GM21737 (cell line): ENCODE measurements at regions not wholly inside any gene's neighbourhood (a gene's known extent, or its start where the extent isn't known, plus 50 kb on each side); places are given as distances from the start of the nearest gene placed in this dataset.
"Not testable (repeated sequence)": the region's sequence is repeated elsewhere in the genome, so short reads cannot be mapped to it uniquely, and the experiment has no call there.

Source experiments
- ATAC-seq: cut with Tn5 transposase; IDR thresholded peaks from one replicate; pipeline ENCODE4 v1.9.1; 2021; ENCODE audit warnings: mild to moderate bottlenecking, moderate library complexity; ENCODE audit not compliant: unreplicated experiment

DNA sequence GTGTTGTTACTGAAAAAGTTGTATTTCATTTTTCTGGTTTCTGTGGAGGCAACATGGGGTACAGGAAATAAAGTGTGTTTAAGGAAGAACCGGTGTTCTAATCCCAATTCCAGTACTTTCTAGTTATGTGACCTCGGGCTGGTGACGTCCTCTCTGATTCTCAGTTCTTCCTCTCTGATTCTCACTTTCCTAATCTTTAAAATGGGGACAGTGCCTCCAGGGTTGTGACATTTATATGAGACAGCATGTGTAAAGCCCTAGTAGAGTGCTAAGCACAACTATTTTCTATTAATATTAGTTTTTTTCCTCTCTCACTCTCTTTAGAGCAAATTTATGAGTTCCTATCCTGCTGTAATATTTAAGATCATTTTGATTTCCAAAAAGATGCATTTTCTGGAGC lies 50.9 kb upstream of the PTPDC1 start:
- ATAC-seq: no peak

DNA sequence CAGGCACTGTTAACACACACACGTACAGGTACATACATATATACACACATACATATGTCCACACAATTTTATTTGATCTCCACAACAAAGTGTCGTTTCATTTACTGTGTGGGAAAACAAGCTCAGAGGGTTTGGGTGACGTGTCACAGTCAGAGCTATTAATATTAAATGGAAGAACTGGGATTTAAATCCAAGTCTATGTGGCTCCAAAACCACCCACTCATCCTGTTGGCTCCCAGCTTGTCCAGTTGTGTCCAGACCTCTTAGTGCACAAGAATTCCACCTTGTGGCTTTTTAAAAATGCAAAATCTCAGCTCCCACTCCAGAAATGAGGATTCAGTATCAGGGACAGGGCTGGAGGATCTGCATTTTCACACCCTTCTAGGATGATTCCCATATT lies 52.3 kb upstream of the PTPDC1 start:
- ATAC-seq: no peak

DNA sequence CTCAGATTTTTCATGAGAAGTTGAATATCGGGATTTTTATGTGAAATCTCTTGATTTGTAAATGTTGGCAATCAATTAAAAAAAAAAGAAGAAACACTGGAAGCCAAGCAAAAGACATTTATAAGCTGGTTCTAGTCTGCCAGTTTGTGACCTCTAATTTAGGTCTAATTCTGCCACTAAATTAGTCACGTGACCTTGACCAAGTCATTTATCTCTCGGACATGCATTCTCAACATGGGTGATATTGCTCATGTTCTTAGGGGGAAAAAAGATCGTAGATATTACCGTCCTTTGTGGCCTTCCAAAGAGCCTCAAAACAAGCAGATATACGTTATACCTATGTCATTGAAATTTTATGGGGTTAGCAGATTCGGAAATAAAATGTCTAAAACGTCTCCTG lies 52.9 kb upstream of the PTPDC1 start:
- ATAC-seq: no peak

DNA sequence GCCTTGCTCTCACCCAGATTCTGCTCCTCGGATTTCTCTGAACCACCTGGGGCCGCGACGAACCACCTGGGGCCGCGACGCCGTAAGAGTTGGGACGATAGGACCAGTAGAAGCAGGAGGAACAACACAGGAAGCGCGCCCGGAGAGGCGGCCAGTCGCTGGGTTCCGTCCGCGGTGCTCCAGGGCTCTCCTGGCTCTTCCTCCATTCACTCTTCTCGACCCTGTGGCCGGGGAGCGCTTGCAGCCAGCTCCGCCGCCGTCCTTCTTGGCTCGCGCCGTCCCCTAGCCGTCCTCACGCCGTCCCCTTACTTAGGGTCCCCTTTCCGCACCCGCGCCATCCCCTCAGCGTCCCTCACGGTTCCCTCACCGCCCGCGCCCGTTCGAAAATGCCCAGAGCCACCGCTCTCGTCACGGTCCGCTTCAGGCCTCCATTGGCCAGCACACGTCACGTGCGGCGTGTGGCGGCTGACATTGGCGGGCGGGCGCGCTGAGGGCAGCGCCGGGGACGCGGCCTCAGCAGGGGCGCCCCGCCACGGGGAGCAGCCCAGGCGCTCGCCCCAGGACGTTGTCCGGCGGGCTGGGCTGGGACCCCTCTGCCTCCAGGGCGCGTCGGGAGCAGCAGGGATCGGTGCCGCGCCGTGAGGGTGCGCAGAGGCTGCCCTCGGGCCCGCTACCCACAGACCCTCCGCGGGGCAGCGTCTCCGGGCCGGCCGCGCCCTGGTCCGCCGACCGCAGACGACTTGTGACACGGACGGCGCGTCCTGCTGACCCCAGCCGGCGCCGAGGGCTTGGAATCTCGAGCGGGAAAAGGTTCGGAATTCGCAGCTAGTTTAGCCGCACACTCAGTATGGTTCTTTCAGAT lies 53.7 kb upstream of the PTPDC1 start:
- peak; percentile 99 for ATAC-seq

DNA sequence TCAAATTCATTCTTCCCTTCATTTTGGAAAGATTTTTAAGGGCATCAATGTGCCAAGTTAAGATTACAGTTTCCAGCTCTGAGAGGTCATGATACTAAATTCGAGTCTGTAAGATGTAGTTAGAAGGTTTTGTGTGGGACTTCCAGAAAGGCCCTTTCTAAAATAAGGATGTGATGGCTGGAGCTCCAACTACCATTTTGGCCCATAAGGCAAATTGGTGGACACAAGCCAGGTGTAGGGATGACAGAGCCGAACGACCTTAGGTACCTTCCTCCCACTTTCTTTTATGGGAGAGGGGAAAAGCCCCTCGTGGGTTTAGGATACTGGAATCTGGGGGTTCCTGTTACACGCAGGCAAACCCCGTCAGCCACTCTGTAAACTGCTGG lies 54.3 kb upstream of the PTPDC1 start:
- no peak for ATAC-seq

DNA sequence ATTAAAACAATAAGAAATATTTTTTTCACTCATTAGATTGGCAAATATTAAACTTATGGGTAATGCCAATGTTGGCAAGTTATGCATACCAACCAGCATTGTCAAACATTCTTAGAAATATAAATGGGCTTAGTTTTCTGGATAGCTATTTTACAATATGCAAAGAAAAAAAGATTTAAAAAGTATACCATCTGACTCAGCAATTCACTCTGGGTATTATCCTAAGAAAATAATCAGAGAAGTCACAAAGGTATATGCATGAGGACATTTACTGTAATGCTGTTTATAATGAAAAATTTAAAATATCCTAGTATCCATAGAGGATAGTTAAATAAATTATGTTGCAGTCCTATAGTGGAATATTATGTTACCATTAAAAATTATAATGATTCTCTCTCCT lies 57.4 kb upstream of the PTPDC1 start:
- no peak for ATAC-seq

DNA sequence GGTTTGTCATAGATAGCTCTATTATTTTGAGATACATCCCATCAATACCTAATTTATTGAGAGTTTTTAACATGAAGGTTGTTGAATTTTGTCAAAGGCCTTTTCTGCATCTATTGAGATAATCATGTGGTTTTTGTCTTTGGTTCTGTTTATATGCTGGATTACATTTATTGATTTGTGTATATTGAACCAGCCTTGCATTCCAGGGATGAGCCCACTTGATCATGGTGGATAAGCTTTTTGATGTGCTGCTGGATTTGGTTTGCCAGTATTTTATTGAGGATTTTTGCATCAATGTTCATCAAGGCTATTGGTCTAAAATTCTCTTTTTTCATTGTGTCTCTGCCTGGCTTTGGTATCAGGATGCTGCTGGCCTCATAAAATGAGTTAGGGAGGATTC lies 61.8 kb upstream of the PTPDC1 start:
- not testable (repeated sequence) for ATAC-seq

DNA sequence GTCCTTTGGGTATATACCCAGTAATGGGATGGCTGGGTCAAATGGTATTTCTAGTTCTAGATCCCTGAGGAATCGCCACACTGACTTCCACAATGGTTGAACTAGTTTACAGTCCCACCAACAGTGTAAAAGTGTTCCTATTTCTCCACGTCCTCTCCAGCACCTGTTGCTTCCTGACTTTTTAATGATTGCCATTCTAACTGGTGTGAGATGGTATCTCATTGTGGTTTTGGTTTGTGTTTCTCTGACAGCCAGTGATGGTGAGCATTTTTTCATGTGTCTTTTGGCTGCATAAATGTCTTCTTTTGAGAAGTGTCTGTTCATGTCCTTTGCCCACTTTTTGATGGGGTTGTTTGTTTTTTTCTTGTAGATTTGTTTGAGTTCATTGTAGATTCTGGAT lies 63.4 kb upstream of the PTPDC1 start:
- not testable (repeated sequence) for ATAC-seq

DNA sequence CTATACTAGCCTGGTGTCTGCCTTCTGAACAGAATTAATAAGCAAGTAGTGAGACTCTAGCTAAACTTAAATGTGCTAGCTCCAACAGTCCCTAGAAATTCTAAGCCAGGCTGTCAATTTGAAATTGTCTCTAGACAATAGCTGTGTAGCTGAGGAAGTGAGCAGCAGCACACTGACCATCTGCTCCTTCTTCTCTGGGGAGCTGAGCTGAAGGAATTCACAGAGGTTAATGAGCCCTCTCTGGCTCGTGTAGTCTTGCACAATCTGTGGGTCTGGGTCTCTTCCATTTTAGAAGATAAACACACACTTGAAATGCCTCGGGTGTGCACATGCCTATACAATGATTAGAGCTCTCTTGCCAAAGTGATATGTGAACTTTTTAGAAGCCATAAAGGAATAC lies 63.5 kb upstream of the BARX1 start:
- no peak for ATAC-seq

DNA sequence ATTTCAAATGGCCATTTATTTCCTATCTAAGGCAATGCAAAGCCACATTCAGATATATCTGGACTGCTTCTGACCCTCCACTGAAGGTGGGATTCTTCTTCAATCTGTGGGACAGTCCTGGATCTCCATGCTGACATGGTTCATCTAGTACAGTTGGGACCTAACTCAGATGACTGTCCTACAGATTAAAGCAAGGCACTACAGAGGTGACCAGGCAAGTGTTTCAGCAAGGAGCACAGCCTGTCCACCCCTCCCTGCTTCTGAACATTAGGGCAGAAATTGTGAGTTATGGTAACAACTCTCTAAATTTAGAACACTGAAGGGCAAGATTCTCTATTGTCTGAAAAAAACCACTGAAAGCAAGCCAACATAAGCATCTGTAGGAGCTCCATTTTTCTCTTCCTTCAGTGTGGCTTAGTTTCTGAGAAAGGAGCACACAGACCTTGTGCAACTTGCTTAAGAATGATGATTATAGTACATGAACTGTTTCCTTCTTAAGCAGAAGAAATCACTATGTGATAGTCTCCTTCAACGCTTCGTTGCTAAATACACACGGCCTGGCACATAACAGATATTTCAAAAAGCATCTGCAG lies 62.9 kb upstream of the BARX1 start:
- no peak for ATAC-seq

DNA sequence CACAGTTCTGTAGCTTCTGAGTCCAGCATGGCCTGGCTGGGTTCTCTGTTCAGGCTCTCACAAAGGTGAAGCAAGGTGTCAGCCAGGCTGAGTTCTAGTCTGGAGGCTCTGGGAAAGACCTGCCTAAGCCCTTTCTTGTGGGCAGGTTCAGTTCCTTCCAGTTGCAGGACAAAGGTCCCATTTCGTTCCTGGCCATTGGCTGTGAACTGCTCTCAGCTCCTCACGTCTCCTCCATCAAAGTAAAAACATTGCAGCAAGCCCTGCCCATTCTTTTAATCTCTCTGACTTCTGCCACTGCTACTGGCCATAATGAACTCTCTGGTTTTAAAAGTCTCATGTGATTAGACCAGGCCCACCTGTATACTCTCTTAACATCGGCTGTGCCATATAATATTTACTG lies 61.6 kb upstream of the BARX1 start:
- no peak for ATAC-seq

DNA sequence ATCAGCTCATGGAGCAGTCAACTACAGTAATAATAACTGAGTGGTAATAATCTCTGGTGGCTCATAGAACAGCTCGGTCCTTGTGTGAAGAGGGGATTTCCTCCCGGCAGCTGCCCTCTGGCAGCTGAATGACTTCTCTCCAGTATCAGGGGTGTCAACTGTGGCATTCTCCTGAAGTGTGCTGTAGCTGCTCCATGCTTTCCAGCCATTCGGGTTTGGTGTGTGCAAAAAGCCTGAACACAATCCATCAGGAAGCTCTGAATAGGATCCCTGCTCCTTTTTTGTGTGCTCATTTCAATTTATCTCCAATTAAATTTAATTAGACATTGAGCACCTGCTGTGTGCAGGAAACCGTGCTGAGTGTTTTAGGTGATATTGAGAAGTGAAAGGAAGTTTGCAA lies 59.8 kb upstream of the BARX1 start:
- ATAC-seq: no peak

DNA sequence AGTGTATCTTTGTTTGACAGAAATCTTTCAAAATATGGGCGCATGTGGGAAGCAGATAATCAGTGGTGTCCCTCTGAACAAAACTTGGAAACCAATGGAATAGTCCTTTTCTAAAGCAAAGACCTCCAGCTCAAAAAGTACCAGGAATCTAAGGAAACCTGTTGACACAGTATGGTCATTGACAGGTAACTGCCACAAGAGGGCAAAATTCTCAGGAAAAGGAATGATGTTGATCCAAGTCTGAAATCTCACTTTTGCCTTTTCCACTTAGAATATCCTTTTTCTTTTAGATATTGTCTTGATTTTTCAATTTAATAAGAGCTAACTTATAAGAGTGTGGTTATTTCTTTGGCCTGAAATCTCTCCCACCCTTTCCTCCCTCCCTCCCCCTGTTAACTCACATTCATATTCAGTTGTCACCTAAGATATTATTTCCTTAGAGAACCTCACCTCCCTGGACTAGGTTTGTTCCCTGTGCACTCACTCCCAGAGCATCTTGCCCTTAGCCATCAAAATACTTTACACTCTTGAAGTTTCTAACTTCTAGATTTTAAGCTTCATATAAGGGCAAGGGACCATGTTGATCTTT lies 59.0 kb upstream of the BARX1 start:
- ATAC-seq: no peak

DNA sequence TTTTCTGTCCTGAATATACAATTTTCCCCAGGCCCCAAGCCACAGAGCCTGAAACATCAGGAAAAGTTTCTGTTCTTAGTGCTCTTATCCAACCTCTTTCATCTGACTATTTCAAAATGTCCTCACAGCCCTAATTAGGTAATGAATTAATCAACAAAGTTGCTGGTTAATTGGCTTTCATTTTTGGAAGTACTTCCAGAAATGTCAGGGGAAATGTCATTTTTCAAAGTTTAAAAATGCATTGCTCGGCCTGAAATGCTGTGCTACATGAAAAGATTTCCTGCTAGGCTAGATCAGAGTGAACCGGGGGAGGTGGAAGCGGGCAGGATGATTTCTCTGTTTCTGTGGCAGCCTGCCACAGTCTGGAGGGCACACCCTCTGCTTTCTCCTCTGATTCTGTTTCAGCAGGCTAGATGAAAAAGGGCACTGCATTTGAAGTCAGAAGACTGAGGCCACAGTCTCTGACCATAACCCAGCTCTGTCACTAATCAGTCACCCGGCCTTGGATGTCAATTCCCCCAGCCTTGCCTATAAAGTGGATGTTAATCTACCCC lies 55.9 kb upstream of the BARX1 start:
- no peak for ATAC-seq

DNA sequence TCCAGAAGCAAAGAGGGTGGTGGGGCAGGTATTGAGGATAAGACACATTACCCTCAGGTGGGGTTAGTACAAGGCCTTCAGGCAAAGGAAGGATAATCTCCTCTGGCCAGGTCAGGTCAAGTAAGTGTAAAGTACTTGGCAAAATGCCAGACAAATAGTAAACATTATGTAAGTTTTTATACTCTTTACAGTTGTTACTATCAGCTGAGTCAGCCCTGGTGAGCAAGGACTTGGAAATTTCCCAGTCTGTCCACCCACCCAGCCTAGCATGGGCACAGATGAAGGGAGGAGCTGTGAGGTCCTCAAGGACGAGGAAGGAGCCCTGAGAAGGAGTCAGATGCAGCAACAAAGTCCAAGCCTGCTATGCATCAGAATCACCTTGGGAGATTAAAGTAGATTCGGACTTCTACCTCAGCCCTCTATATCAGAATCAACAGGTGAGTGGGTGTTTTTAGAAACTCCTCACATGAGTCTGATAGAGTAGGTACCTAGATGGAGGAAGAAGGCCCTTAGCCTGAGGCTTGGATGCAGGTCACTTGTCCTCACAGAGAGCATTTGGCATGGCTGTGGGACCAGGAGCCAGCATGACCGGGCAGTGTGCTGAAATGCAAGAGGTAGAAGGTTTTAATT lies 50.2 kb upstream of the BARX1 start:
- ATAC-seq: no peak
